ENCODE measurements at regions not wholly inside any gene's neighbourhood (a gene's known extent, or its start where the extent isn't known, plus 50 kb on each side); places are given as distances from the start of the nearest gene placed in this dataset.
"Not testable (repeated sequence)": the region's sequence is repeated elsewhere in the genome, so short reads cannot be mapped to it uniquely, and the experiment has no call there.

GRCh38 chr13:39895254-39895653, 239.8 kb downstream of the COG6 start:
- no peak for DNase-seq

GRCh38 chr13:39897636-39898035, 242.2 kb downstream of the COG6 start:
- DNase-seq, result no peak

DNA sequence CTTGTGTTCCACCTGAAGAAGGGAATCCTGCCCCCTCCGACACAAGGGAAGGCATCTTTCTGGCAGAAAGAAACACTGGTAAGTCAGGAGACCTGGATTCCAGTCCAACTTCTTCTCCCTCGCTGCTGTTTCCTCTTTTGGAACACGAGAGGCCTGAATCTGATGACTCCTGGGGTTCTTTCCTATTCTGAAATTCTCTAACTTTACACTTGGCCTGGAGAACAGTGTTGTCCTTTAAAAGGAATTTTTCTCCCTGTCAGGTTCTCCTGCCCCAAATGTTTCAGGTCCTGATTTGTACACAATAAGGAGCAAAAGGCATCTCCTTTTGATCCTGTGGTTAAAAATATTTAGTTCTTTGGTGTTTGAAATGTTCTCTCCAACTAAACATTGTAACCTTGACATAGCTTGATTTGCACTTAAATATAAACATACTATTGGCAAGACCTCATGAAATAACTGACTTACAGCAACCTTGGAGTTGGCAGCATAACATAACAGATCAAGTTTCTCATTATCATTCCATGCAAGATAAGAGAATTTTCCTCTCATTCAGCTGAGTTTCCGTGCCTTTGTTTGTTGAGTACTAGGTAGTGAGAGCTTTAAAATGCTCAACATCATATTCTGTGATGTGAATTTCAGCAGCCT, 244.8 kb downstream of the COG6 start:
- DNase-seq, result no peak

DNA sequence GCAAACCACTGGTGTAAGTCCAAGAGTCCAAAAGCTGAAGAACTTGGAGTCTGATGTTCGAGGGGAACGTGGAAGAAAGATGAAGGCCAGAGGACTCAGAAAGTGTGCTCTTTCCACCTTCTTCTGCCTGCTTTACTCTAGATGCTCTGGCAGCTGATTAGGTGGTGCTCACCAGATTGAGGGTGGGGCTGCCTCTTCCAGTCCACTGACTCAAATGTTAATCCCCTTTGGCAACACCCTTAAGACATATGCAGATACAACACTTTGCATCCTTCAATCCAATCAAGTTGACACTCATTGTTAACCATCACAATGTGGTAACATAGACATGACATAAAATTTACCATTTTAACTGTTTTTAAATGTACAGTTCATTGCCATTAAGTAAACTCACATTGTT, 249.5 kb downstream of the COG6 start:
- DNase-seq, result no peak

DNA sequence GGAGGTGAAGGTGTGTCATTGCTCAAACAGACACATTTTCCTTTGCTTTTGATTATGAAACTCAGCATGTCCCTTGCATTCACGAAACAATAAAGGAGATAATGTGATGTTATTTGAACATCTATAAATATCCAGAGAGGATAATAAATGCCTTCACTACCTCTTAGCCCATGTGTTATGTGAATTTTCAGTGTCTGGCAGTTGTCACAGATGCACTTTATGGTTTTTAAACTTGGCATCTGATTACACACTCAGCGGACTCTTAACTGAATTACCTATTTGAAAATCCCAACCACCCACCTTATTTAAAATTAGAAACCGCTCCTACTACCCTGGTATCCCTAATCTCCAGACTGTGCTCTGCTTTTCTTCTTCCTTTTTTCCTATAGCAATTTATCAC, 254.2 kb downstream of the COG6 start:
- DNase-seq, result no peak

GRCh38 chr13:39910041-39910440, 254.6 kb downstream of the COG6 start:
- DNase-seq, result no peak

DNA sequence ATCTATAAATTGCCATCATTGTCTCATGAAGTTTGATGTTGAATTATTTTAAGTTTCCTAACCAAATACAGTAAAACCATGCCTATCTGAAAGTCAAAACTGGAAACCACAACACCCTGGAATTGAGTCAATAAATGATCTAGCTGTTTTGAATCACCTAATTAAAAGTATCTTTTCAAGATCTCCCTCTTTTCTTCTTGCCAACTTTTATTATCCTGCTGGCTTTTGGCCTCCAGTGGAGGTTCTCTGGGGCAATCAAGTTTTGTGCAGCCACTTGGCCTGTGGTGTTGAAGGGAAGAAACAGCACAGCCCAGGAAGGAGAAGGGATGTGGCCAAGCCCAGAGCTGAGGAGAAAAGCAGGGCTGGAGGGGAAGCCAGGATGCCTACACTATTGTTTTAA, 255.4 kb downstream of the COG6 start:
- no peak for DNase-seq

DNA sequence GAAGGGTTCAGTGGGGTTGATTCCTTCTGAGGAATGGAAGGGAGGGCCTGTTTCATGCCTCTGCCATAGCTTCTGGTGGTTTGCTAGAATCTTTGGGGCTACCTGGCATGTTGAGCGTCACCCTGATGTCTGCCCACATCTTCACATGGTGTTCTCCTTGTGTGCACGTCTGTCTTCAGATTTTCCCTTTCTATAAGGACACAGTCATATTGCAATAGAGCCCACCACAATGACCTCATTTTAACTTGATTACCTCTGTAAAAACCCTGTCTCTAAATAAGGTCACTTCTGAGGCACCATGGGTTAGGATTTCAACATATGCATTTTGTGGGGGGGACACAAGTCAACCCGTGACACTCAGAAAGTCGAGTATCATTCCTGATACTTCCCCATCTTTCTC, 257.9 kb downstream of the COG6 start:
- no peak for DNase-seq

GRCh38 chr13:39913928-39914327, 258.5 kb downstream of the COG6 start:
- no peak for DNase-seq

DNA sequence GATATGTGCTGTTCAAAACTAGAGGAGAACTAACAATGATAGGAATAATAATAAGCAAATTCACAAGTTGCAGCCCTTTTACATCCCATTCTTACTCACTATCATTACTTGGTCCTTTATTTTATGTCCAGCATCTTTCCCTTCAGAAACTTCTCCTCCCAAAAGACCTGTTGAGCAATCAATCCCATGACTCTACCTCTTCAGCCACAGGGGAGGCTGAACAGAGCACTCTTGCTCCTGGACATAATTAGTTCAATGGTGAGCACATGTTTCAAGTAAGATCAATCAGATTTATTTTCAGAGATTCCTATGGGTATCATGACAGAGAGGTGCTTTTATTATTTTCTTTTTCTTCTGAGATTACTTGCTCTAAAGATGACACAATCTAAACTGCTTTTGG, 260.0 kb downstream of the COG6 start:
- DNase-seq, result no peak

DNA sequence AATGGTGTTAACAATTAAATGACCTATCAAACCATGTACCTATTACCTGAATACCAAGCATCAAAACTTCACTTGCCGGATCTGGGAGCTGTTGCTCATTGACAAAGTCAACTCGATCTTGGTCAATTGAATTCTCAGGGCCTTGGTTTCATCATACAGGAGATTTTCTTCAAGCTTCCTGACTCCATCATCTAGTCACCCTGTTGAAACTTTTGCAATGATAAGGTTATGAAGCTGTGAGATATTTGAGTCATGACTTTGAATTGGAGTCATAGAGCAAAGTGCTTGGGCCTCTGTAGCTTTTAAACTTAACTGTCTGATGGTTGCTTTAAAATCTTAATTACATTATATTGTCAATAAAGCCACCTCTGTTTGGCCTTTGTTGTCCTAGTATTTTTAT, 260.9 kb downstream of the COG6 start:
- no peak for DNase-seq

- DNase-seq, result no peak
Measured at GRCh38 chr13:39918620-39919236, 263.3 kb downstream of the COG6 start.

GRCh38 chr13:39920613-39921012, 265.2 kb downstream of the COG6 start:
- no peak for DNase-seq

DNA sequence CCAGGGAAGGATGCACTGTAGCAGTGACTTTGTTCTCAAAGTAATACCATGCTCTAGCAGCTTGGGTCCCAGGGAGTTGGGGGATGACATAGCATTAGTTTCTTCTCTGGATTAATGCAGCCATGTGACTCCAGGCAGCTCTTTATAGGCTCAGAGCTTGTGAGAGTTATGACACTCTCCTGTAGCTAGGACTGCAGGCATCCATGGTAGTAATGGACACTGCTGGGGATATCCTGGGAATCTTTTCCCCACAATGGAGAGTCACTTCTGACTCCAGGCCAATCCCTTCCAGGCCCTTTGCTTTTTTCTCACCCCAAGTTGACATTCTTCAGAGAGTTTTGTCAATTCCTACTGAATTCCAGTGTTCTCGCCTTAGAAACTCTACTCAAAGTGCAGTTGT, 270.9 kb downstream of the COG6 start:
- DNase-seq, result no peak

GRCh38 chr13:39928261-39928660, 272.8 kb downstream of the COG6 start:
- no peak for DNase-seq

- DNase-seq, result no peak
Measured at GRCh38 chr13:39929583-39929982, 274.1 kb downstream of the COG6 start.

- no peak for DNase-seq
Measured at GRCh38 chr13:39930060-39930459, 274.6 kb downstream of the COG6 start.

- DNase-seq, result no peak
Measured at GRCh38 chr13:39930544-39931444, 275.3 kb downstream of the COG6 start.

- no peak for DNase-seq
Measured at GRCh38 chr13:39931505-39931904, 276.0 kb downstream of the COG6 start.

GRCh38 chr13:39932514-39932913, 277.1 kb downstream of the COG6 start:
- not testable (repeated sequence) for DNase-seq

- DNase-seq, result no peak
Measured at GRCh38 chr13:39935155-39935554, 279.7 kb downstream of the COG6 start.

DNA sequence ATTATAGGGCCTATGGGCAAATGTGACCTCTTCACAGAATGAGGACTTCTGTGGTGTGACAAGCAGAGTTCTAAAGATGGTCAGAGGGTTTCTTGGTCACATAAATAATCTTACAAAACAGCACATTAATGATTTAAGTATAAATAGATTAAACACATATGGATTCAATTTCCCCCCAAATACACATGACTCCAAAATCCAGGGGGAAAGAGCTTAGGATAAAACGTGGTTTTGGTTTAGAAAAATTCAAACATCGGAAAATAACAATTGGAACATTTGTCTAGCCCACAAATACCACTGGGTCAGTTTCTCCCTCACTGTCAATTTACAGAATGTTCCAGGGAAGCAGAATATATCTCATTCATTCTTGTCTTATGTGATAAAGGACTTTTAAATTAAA, 283.1 kb downstream of the COG6 start:
- DNase-seq, result no peak

DNA sequence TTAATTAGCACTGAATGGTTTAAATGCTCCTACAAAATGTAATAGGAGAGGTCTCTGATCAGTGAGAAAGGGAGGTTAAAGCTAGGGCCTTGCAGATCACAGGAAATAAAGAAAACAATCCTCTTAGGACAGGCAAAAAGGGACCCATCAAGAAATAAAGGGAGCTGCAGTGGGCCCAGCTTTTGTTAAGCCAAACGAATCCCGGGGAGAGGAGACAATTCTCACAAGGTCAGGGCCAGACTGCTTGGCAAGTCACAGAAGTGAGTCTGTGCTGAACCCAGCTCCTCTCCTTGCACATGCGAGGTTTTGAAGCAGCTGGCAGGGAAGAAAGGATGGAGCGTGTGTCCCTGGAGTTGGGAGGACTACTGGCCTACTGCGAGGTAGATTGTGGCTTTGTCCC, 285.8 kb downstream of the COG6 start:
- no peak for DNase-seq
